Testis (tissue), 2 donors: ENCODE measurements at regions not wholly inside any gene's neighbourhood (a gene's known extent, or its start where the extent isn't known, plus 50 kb on each side); places are given as distances from the start of the nearest gene placed in this dataset.

Experiments
- POLR2A ChIP-seq: fragments of 450-650 bp; IDR thresholded peaks from one replicate; pipeline ENCODE4 v1.6.1; 2017; ENCODE audit warnings: antibody characterized with exemption, mild to moderate bottlenecking, moderate library complexity
- TF ChIP-seq, protein P1 (sequence below), 3 experiments: fragments of 450-650 bp in 2 of 3; fragments of 200-600 bp in 1 of 3; sonication (generic) in 1 of 3; IDR thresholded peaks; one replicate each; pipeline ENCODE4 v1.5.1; 2016 to 2019; ENCODE audit warnings: antibody characterized with exemption in 3 of 3, mild to moderate bottlenecking in 2 of 3, moderate library complexity in 1 of 3

DNA sequence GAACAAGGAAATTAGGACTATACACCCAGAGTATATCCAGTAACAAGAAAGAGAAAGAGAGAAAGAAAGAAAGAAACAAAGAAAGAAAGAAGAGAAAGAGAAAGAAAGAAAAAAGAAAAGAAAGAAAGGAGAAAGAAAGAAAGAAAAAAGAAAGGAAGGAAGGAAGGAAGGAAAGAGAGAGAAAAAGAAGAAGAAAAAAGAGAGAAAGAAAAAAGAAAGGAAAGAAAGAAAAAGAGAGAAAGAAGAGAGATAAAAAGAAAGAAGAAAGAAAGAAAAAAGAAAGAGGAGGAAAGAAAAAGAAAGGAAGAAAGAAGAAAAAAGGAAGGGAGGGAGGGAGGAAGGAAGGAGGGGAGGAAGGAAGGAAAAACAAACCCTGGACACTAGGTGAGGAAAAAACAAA lies 981.8 kb downstream of the TBC1D32 start:
- TF ChIP-seq, protein P1, sequence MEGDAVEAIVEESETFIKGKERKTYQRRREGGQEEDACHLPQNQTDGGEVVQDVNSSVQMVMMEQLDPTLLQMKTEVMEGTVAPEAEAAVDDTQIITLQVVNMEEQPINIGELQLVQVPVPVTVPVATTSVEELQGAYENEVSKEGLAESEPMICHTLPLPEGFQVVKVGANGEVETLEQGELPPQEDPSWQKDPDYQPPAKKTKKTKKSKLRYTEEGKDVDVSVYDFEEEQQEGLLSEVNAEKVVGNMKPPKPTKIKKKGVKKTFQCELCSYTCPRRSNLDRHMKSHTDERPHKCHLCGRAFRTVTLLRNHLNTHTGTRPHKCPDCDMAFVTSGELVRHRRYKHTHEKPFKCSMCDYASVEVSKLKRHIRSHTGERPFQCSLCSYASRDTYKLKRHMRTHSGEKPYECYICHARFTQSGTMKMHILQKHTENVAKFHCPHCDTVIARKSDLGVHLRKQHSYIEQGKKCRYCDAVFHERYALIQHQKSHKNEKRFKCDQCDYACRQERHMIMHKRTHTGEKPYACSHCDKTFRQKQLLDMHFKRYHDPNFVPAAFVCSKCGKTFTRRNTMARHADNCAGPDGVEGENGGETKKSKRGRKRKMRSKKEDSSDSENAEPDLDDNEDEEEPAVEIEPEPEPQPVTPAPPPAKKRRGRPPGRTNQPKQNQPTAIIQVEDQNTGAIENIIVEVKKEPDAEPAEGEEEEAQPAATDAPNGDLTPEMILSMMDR (IDR thresholded peaks at IDR 0.05) = no peak
- no peak for TF ChIP-seq POLR2A
